LNCAP (cell line): ENCODE measurements at regions not wholly inside any gene's neighbourhood (a gene's known extent, or its start where the extent isn't known, plus 50 kb on each side); places are given as distances from the start of the nearest gene placed in this dataset.

ENCODE experiments used
- TF ChIP-seq, protein P1 (sequence below): fragments of 450-650 bp; IDR thresholded peaks from 2 replicates; pipeline ENCODE4 v1.5.1; 2017; ENCODE audit warnings: mild to moderate bottlenecking

DNA sequence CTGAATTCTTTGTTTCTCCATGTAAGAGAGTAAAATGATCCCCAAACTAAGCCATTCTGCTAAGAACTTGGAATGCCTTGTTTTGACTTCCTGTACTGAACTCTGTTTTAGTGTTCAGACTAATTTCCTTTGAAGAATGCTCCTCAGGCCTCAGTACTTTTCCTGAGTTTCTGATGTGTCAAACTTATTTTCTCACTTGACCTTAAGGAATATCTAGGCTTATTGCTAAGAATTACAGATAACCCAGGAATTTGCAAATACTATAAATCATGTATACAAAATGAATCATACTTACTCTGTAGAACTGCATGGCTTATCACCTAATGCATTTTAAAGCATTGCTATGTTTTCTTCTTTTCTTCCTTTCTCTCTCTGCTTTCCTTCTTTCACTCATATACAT lies 93.1 kb upstream of the PKP2 start:
- TF ChIP-seq, protein P1, sequence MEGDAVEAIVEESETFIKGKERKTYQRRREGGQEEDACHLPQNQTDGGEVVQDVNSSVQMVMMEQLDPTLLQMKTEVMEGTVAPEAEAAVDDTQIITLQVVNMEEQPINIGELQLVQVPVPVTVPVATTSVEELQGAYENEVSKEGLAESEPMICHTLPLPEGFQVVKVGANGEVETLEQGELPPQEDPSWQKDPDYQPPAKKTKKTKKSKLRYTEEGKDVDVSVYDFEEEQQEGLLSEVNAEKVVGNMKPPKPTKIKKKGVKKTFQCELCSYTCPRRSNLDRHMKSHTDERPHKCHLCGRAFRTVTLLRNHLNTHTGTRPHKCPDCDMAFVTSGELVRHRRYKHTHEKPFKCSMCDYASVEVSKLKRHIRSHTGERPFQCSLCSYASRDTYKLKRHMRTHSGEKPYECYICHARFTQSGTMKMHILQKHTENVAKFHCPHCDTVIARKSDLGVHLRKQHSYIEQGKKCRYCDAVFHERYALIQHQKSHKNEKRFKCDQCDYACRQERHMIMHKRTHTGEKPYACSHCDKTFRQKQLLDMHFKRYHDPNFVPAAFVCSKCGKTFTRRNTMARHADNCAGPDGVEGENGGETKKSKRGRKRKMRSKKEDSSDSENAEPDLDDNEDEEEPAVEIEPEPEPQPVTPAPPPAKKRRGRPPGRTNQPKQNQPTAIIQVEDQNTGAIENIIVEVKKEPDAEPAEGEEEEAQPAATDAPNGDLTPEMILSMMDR, result no peak

DNA sequence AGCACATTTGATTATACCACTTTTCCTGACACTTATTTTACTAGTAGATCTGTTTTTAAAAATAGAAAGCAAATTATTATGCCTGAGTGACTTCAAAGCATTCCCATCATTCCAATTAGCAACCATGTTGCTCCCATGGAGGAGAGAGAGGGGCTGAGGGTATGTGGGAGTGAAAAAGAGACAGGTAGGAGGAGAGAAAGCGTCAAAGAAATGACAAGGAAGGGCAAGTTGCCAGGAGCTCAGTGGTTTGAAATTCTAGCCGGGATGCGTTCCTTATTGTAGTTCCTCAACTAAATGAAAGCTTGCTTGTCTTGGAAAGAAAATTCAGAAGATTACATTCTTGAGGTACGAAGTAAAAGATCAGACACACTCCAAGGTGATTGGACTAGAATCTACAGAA lies 92.4 kb upstream of the PKP2 start:
- TF ChIP-seq, protein P1, result no peak

DNA sequence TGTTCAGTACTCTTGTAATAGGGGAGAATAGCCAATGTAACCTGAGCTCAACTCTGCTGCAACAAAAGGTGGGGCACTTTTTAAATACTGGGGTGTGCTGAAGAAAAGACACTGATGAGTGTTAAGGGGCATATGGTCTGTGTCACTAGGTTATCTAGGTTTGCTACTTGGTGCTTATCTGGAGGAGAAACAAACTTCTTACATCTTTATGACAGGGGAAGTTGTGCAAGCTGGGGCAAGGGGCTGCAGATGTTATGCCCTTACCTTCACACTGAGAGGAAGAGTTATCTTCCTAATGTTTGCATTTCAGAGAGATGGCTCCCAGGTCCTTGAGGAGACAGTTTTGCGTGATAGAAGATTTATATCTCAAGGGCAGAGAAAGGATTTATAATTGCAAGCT lies 90.9 kb upstream of the PKP2 start:
- TF ChIP-seq, protein P1, result no peak

DNA sequence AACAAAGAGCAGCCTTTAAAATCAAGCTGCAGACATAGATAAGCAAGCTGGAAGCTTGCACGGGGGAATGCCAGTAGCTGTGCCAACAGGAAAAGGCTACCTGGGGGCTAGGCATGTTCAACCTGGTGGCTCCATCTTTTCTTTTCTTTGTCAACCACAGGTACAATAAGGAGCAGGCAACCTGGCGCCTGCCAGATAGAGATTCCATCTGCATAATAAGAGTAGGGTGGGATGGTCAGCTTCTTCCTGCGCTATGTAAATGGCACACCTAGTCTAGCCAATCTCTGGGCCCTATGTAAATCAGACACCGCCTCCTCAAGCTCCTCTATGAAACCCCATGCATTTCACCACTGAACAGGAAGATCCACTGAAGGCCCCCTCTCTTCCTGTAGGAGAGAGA lies 87.4 kb upstream of the PKP2 start:
- TF ChIP-seq, protein P1, result no peak

DNA sequence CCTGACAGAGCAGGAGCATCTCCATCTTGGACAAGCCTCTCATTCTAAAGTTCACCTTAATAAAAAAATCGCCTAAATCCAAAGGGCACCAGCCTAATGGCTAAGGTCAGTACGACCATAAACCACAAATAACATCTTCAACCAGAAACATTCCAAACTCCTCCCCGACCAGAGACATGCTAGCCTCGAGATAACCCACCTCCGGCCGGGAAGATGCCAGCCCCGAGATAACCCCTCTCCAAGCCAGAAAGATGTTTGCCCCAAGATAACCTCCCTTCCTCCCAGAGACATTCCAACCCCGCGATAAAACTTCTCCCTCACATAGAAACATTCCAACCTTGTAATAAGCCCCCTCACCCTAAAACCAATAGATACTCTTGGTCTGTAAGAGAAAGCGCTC lies 86.8 kb upstream of the PKP2 start:
- TF ChIP-seq, protein P1, result no peak

DNA sequence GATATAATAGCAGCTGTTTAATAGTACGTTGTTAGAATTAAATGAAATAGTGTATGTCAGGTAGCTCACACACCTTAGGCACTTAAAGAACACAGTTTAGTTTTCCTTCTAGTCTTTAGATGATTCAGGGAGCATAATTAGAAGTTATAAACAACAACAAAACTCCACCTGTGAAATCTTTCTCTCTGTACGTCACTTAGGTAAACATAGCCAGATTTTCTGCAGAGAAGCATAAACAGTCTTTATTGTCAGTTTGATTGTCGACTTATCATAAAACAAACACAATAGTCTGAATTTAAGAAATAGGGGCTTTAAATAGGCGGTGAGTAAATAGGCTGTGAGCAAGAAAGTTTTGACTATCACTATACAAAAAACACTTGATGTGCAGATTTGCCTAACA lies 84.6 kb upstream of the PKP2 start:
- TF ChIP-seq, protein P1, result no peak

DNA sequence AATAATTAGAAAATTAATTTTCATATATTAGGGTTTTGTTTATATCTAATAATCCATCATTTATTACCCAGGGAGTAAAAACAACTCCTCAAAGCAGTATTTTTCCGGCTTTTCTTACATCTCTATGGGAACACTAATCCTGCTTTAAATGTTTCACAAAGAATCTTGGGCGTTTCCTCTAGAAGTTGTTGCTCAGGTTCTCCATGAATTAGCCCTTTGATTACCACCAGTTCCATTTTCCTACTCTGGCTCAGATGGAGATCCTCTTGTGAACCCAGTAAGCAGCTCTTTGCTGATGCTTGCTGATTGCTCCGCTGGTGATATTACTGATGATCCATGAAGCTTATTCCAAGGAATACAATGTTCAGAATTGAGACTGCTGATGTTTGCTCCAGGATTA lies 78.5 kb upstream of the PKP2 start:
- TF ChIP-seq, protein P1, result no peak

DNA sequence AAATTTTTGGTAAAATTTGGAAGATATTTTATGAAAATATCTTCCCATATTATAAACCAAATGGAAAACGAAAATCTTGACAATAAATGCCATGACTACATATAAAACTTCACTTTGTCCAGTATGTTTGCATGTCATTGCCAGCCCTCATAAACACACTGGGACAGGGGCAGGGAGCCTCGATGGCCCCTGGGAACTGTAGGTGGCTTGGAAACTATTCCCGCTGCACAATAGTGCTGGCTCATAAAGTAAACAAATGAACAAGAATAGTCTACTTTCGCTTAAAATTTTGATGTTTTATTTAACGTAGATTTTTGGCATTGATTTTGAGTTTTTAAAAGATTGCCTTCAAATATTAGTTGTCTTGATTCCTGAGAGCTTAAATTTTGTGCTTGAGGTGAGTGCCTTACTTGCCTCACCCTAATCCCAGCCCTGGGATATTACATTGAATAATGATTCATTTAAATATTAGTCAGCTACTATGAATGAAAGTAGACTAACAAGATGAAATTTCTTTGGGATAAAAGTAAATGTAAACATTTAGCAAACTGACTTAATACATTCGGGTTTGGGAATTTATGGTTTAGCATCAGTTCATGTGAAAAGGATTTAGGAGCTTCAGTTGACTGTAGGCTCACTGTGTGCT lies 74.0 kb upstream of the PKP2 start:
- TF ChIP-seq, protein P1, result no peak
